A172 (cell line): ENCODE measurements at regions not wholly inside any gene's neighbourhood (a gene's known extent, or its start where the extent isn't known, plus 50 kb on each side); places are given as distances from the start of the nearest gene placed in this dataset.
A peak's percentile ranks its signal among the peaks of the same experiment; 100 is the strongest.
"Not testable (repeated sequence)": the region's sequence is repeated elsewhere in the genome, so short reads cannot be mapped to it uniquely, and the experiment has no call there.

Experiments
- DNase-seq: peaks from one replicate; pipeline ENCODE4 v3.0.0-alpha.2; 2015; ENCODE audit warnings: low spot score

DNA sequence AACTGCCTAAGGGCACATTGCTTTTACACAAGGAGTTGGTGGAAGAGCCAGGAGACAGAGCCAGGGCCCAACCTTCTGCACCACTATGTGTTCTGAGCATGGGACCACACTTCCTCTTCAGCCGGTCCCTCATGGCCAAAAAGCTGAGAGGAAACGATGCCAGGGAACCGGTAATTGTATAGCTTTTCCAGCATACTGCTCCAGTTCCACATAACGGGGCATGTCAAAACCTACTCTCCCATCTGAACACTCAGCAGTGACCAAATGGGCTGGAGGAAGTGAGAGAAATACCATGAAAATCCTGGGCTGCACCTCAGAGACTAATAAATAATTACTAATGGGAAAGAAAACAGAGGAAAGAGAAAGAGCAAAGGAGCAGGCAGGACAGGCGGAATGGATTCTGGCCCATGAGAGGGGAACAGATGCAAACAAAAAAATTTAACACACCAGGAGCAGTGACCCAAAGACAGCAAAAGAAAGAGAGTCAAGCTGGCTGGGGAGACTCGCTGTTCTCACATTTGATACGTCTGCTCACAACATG lies 52.0 kb upstream of the BMP2 start:
- no peak for DNase-seq

DNA sequence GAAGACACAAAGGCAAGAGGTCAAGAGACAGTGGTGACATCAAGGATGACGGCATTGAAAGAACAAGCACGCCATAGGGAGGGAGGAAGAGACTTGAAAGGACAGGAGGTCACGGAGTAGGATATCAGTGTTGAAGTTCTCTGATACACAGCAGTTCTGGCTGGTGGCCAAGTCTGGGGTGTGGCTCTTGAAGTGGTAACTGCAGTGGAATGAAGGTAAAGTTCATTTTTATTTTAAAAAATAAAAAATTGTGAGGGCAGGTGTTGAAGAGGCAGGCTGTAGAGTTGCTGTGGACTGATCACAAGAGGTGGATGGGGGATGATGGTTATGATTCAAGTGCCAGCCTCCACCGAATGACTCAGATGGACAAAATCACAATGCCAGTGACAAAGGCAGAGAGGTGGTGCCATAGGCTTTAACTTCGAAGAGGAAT lies 53.2 kb upstream of the BMP2 start:
- no peak for DNase-seq

DNA sequence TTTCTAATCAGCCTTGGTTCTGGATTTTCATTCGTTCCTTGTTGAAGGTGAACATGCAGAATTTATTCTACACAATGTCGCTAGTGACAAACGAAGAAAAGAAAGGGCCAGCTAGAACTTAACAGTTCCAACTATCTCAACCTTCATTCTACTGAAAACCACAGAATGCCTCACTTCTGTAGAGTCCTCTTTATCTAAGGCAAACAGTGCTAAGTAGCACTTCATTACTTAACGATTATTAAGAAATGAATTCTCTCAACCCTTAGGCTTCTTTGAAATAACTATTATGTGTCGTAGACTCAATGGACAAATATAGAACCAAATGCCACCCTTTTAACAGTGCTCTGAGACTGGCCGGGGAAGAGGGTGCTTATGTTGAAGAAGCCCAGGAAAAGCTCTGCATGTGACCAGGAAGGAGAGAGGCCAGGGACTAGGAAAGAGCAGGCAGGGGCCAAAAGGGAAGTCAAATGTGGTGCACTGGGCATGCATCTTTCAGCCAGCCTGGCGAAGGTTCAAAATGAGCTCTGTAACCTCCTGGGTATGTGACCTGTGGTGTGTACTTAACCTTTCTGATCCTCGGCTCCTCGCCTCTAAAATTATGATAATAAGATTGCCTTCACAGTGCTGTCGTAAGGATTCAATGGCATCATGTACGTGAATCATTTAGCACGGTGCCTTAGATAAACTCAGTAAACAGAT lies 55.4 kb upstream of the BMP2 start:
- peak; percentile 16 for DNase-seq

DNA sequence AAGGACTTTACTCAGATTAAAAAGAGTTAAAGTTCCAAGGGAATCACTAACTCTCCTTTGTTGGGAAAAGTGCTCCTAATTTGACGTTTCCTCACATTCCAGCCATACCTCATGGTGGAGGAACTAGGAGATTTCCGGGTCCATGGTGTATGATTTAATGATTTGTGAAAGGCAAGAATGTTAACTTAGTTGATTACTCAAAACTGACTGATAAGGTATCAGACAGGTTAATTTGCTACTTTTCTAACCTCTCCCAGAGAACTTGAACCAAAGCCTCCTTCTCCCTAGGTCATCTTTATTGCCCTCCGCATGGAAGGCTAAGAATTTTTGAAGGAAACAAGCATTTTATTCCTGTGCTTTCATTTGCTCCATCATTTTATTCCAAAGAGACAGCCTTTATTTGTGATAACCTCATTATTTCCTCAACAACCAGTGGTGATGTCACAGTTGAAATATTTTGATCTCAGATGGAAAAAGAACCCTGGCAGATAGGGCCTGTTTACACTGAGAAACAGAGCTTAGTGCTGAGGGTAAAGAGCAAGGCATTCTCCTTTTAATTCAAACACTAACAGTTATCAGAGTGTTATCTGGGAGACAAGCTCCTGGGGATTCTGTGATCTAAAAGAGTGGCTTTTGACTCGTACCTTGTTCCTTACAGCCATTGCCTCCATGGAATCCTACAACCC lies 57.4 kb upstream of the BMP2 start:
- peak; percentile 23 for DNase-seq

DNA sequence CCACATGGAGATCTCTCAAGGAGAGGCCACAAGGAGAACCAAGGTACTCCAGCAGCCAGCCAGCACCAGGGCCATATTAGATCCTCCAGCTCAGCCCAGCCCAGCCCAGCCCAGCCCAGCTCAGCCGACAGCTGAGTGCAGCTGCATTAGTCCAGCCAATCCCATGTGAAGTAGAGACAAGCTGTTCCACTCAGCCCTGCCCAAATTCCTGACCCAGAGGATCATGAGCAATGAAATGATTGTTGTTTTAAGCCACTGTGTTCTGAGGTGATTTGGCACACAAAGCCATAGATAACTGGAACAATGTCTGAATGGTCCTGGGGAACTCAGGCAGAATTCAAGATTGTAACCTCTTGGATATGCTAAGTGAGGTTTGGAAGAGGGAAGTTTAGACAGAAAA lies 59.5 kb upstream of the BMP2 start:
- DNase-seq, result peak; percentile 31

DNA sequence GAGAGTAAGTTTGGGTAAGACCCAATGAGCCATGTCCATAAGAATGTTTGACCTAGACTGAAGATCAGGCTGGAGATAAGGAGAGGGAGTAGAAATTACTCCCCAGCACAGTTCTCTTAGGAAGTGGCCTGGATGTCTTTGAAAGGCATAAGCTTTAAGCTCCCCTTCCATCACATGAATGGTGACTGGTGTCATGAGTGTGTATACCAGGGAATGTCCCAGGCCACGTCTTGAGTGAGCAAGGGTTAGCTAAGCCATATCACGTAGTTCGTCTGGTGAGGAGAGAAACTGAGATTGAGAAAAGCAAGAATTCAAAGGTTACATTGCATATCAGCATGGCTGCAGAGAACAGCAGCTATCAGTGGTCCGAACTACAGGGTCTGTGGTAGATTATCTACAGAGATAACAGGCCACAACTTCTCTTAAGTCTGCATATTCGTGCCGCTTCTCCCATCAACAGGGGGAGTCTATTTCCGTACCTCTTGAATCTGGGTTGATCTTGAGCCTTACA lies 60.1 kb upstream of the BMP2 start:
- no peak for DNase-seq

DNA sequence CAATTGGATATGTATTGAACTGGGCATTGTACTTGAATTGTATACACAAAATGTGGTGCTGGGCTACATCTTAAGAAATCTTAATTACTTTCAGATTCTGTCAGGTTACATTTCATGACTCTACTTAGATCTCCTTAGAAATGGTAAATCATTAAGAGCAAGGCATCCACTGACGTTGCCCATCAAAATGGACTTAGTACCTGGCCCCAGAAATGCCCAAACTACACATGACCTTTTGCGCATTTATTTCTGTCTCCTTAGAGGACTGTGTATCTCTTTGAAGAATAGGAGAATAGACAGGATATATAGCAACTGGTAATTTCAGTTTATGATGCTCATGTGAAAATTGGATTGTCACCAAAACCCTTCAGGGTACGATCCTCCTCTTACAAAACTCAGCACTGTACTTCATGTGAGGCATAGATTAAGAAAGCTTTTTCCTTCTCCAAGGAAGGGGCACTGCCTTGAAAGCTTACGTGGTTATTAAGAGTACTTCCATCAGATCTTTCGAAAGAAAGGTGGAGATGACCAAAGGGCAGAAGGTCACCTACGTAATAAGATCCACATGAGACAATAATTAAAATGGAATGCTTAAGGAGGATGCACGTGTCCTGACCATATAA lies 61.4 kb upstream of the BMP2 start:
- DNase-seq, result no peak

DNA sequence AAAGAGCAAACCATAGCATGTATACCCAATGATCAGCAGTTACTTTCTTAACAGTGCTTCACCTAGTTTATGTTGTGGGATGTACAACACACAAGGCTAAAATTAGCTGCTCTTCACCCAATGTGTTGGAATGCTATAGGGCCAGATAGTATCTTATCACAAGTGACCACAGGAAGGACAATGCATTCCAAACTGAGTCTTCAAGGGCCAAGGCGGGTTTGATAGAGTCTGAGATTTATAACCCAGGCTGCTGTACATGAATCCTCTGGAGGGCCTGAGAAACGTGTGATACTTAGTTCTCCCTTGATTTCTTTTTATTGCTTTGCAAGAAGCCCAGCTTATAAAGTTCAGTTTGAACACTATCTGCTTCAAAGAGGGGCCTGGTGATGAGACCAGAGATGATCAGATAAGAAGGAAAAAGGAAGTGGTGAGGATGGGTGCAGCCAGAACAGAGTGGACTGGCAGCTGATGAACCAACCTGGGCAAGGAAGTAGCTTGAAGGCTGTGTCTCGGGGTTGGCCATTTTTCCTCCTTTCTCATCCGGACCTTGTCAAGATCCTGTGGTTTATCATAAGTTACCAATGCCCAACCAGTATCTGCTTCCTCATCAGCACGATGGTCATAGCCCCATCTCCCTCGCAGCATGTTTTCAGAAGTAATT lies 62.2 kb upstream of the BMP2 start:
- peak; percentile 51 for DNase-seq

DNA sequence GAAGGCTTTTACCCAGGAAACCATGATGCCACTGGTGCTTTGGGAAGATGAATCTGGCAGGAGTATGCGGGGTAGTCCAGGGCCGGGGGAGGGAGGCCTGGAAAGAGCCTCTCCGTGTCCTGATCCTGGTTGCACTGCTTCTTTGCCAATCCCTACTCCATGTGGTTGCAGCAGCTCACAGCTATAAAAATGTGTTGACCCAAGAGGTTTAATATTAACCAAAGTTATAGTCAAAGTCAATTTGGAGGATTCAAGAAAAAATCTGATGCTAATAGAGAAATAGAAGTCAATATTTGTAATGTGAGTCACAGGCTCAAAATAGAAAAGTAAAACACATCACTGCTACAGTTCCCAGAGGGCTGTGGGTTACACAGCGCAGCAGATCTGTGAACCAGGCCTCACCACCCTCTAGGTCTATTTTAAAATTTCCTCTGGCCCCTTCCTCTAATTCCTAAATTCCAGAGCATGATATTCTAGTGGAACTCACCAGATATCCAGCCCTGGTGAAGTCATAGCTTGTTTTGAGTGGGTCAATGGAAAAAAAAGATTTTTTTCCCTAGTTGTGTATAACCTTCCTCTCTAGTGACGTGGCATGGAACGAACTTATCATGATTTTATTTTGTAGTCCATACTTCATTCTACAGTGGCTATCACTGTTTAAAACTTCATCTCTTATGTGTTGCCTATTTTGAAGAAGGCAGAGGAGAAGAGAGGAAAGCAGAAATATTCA lies 63.2 kb upstream of the BMP2 start:
- DNase-seq, result no peak

DNA sequence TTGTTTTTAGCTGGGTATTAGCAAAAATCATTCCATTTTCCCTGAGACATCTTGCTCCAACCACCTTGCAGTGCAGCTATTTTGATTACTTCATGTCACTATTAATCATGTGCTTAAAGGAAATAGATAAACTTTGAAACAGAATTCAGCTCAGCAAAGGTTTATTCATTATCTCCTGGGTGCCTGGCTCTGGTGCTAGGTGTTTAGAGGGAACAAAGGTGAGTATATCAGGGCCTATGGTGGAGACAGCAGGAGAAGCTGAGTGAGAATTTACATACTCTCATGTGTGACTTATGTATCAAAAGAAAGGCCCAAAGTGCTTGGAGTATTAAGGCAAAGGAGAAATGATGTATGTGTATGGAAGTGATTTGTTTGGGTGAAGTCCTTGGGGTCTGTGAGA lies 63.8 kb upstream of the BMP2 start:
- DNase-seq, result no peak

DNA sequence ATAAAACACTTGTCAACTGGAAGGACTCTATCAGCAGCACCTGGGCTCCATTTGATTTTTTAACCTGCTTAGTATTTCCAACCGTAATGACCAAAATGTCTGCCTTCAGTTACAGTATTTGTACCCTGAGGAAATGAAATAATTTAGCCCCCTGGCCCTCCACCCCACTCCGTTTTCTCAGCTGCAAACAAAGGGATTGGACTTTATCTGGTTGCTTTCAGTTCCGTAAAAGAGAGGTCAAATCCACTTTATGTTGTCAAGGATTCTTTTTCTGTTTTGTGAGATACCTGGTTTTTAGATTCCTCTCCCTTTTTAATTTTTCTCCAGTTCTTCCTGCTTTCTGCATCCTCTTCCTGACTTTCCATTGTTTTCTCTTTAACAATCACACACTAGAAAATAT lies 64.4 kb upstream of the BMP2 start:
- DNase-seq, result no peak

DNA sequence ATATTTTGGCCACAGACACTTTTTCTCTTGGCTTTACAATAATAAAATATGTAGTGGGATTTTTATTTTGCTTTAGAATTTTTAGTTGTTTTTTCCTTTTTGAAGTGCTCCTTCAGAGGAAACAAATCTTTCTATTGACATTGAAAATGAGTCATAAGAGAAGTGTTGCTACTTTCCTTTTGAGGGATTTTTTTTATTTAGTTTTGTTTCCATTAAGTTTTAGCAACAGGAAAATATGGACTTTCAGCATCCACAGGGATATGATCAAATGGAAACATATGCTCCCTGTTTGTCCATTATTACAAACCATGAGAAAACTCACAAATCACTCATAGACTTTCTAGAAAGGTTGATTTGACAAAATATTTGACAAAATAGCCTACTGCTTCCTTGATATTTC lies 65.3 kb upstream of the BMP2 start:
- DNase-seq, result no peak

DNA sequence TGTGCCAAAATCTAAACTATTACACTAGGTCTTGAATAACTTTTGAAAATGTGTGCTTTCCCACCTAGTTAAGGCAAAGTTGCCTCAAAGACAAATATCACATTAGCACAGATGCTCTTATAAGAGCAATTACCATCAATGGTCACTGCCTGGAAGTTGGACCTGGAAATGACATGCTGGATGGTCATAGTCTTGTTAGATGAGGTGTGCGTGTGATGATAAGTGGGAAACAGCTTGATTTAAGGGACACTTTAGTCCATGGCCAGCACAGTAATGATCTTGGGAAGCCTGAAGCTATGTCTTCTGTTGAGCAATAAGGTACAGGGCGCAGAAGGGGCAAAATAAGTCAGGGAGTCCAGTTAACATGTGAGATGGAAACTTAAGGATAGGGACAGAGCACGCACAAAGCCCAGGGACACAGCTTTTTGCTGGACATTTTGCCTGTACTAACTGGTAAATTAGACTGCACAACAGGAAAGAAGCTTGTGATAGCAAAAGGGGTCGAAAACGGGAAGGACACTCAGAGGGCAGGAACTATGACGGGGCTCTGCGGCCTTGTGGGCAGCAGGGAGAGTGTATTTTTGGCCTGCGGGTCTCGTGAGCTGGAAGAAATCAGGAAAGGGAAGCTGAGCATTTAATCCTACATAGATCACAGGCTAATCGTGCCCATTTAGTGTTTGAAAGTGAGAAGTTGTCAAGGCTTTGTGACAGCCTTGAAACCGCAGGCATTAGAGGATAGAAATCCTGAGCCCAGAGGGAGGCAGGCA lies 66.7 kb upstream of the BMP2 start:
- DNase-seq, result no peak

DNA sequence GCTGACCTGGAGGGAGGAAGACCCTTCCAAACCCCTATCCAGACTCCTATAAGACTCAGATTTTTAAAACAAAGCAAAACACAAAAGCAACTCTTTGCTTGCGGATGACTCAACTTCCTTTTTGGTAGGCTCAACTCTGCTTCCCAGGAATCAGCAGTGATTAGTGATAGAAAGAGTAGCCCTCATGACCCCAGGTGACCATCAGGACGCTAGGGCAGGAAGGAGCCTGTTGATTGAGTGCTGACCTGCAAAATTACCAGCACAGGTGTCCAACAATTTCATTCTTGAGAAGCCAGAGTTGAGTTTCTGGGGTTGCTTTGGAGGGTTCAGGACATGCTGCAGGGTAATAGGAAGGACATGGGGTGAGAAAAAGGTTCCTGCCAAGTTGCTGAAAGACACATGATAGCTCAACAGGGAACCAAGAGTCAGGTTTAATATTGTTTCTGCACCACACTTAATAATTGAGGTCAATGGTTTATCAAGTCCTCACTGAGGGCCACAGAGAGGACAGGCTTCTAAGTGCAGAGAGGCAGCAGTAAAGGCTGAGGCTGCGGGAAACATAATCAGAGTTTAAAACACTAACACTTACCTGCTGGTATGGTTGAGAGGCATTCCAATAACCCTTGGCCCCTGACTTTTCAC lies 67.4 kb upstream of the BMP2 start:
- no peak for DNase-seq

DNA sequence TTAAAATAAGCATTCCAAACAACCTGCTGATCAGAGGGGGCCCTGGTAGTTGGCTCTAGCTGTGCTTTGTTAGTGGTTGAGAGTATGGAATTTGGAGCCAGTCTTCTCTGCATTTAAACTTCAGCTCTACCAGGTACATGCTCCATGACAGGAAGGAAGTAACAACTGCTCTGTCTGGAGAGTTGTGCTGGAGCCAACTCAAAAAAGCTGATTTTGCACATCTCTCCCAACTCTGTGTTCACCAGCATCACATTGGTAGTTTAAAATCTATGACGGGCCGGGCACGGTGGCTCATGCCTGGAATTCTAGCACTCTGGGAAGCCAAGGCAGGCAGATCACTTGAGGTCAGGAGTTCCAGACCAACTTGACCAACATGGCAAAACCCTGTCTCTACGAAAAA lies 68.8 kb upstream of the BMP2 start:
- no peak for DNase-seq

DNA sequence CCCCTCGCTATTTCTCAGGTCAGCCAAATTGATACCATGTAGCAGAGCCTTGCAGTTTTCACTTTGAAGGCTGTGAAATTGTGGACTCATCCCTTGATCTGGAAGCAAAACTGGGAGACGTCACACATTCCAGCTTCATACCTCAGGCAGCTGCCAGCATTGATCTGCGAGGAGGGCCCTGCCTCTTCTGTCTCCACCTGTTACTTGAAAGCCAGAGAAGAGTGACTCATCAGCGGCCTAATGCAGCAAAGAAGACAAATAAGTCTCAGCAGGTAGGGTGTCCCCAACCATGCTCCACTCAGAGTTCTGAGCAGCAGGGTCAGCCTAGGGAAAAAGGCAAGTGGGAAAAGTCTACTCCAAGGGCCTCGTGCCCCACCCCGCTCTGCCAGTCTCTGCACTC lies 69.4 kb upstream of the BMP2 start:
- DNase-seq, result peak; percentile 34

DNA sequence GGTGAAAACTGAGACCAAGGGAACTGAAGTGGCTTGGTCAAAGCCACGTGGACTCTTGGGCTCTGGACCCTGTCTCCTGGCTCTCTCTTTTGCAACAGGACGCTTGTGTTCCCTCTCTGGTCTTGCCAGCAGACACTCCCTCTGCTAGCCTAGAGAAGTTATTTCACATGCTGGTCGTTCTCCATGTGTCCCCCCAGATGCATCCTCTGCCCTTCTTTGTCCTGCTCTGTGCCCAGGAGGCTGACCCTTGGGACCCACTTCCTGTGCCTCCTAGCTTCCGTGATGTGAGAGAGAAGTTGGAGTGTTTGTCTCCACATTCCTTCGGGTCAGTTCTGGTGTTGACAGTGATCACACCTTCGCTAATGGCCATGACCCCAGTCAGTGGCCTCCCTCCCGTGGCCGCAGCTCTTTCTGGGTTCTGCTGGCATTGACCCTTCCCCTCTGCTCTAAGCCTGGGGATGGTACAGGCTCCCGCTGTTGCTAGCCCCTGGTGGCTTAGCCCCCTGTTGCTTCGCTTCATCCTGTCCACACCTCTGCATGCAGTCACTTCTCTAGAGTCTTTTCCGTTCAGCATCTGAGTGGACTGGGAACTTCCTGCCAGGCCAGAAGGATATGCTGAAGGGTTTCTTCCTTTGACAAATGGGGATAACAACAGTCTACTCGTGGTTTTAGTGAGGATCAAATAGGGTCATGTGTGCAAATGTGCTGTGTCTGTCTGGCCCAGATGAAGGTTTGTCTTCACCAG lies 70.1 kb upstream of the BMP2 start:
- no peak for DNase-seq

DNA sequence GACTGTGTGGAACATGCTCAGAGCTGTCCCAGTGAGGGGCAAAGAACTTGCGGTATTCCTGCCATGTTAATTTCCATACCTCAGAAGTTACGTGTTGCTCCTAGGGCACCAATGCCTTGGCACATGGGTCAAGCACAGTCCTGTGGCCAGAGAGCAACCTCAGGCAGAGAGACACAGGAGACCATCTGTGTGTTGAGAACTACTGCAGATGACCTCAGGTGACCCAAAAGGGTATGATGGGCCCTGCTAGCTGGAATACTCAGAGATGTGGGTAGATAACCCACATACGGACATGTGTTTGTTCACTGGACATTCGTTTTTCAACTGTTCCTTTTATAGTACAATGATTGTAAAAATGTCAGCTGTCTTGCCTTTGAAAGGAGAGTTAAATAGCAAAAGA lies 71.5 kb upstream of the BMP2 start:
- DNase-seq, result no peak

DNA sequence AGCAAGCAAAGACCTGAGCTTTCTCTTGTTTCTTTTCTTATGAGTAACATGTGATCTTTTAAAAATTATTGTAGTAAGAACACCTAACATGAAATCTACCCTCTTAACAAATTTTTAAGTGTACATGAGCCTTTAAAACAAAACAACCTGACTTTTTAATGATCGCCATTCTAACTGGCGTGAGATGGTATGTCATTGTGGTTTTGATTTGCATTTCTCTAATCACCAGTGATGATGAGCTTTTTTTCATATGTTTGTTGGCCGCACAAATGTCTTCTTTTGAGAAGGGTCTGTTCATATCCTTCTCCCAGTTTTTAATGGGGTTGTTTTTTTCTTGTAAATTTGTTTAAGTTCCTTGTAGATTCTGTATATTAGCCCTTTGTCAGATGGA lies 73.7 kb upstream of the BMP2 start:
- not testable (repeated sequence) for DNase-seq
